A549 (cell line): ENCODE measurements at regions not wholly inside any gene's neighbourhood (a gene's known extent, or its start where the extent isn't known, plus 50 kb on each side); places are given as distances from the start of the nearest gene placed in this dataset.

ENCODE experiments used
- CEBPB ChIP-seq, 2 experiments: fragments of >200 bp in 1 of 2; sonication (Bioruptor Twin) in 1 of 2; formaldehyde crosslinking in 1 of 2; IDR thresholded peaks; 2 replicates each; pipeline ENCODE4 v1.6.1; 2012 to 2016
- CHD4 ChIP-seq: fragments of 200-600 bp; sonication (generic); IDR thresholded peaks from 2 replicates; pipeline ENCODE4 v1.6.1; 2016; ENCODE audit warnings: antibody characterized with exemption, mild to moderate bottlenecking, borderline replicate concordance
- EP300 ChIP-seq, 2 experiments: fragments of >200 bp; sonication (Bioruptor Twin); formaldehyde crosslinking; IDR thresholded peaks; 2 replicates in 1 of 2; 3 replicates in 1 of 2; pipeline ENCODE4 v1.6.1; 2016 to 2017
- ESRRA ChIP-seq: fragments of 150-350 bp; IDR thresholded peaks from 2 replicates; pipeline ENCODE4 v1.6.1; 2014; ENCODE audit warnings: mild to moderate bottlenecking, low read length, borderline replicate concordance
- HOXA7 ChIP-seq: fragments of 250-450 bp; sonication (Bioruptor Pico); IDR thresholded peaks from 2 replicates; pipeline ENCODE4 v1.5.0; 2020; ENCODE audit warnings: mild to moderate bottlenecking, moderate library complexity
- MAFK ChIP-seq: fragments of 450-650 bp; IDR thresholded peaks from 2 replicates; pipeline ENCODE4 v1.6.1; 2014; ENCODE audit not compliant: partially characterized antibody
- POLR2AphosphoS2 ChIP-seq: conservative IDR thresholded peaks from 2 replicates; pipeline ENCODE4 v1.6.1; 2012; ENCODE audit warnings: low read length, improper control_type of control experiment, inconsistent platforms
- RAD21 ChIP-seq, 2 experiments: fragments of >200 bp in 1 of 2; sonication (Bioruptor Twin) in 1 of 2; formaldehyde crosslinking in 1 of 2; IDR thresholded peaks in 1 of 2; conservative IDR thresholded peaks in 1 of 2; 2 replicates in 1 of 2; 3 replicates in 1 of 2; pipeline ENCODE4 v1.6.1; 2012 to 2018; ENCODE audit warnings: inconsistent platforms in 1 of 2
- ZFP36 ChIP-seq: fragments of 450-650 bp; IDR thresholded peaks from 2 replicates; pipeline ENCODE4 v1.6.1; 2014; ENCODE audit warnings: borderline replicate concordance; ENCODE audit not compliant: partially characterized antibody
- TF ChIP-seq, protein P1 (sequence below): fragments of >200 bp; sonication (Bioruptor Twin); formaldehyde crosslinking; IDR thresholded peaks from 3 replicates; pipeline ENCODE4 v1.5.1; 2016
- TF ChIP-seq, protein P2 (sequence below): fragments of 250-450 bp; sonication (Bioruptor Pico); IDR thresholded peaks from 2 replicates; pipeline ENCODE4 v1.5.0; 2020; ENCODE audit warnings: low read depth, mild to moderate bottlenecking, moderate library complexity
- TF ChIP-seq, protein P3 (sequence below): fragments of 200-600 bp; sonication (generic); IDR thresholded peaks from 2 replicates; pipeline ENCODE4 v1.6.1; 2016; ENCODE audit warnings: antibody characterized with exemption, mild to moderate bottlenecking, moderate library complexity

DNA sequence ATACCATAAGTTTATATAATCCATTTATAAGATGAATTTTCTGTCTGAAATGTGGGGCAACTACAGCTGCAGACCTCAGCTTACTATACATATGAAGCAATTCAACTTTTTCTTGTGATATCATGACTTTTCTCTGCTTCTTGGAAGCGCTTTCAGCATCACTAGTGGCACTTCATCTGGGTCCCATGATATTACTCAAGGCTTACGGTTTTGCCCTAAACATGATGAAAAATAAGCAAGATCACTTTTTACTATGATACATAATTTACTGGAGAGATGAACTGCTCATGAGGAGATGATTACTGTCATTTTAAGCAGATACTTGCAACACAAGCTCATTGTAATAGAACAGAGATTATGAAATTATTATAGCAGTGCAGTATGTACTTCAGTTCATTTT, 258.0 kb upstream of the ZSWIM2 start:
- TF ChIP-seq POLR2AphosphoS2: no peak
- TF ChIP-seq, protein P1, sequence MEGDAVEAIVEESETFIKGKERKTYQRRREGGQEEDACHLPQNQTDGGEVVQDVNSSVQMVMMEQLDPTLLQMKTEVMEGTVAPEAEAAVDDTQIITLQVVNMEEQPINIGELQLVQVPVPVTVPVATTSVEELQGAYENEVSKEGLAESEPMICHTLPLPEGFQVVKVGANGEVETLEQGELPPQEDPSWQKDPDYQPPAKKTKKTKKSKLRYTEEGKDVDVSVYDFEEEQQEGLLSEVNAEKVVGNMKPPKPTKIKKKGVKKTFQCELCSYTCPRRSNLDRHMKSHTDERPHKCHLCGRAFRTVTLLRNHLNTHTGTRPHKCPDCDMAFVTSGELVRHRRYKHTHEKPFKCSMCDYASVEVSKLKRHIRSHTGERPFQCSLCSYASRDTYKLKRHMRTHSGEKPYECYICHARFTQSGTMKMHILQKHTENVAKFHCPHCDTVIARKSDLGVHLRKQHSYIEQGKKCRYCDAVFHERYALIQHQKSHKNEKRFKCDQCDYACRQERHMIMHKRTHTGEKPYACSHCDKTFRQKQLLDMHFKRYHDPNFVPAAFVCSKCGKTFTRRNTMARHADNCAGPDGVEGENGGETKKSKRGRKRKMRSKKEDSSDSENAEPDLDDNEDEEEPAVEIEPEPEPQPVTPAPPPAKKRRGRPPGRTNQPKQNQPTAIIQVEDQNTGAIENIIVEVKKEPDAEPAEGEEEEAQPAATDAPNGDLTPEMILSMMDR: no peak
- TF ChIP-seq CEBPB (IDR thresholded peaks at IDR 0.05): no peak
- no peak for TF ChIP-seq ESRRA
- TF ChIP-seq RAD21 (conservative IDR thresholded peaks at IDR 0.05 in 1 of 2, IDR thresholded peaks at IDR 0.05 in 1 of 2): no peak
- TF ChIP-seq ZFP36: no peak
- TF ChIP-seq EP300 (IDR thresholded peaks at IDR 0.05): no peak
- TF ChIP-seq HOXA7 (CRISPR knock-in tag): no peak
- TF ChIP-seq, protein P2, sequence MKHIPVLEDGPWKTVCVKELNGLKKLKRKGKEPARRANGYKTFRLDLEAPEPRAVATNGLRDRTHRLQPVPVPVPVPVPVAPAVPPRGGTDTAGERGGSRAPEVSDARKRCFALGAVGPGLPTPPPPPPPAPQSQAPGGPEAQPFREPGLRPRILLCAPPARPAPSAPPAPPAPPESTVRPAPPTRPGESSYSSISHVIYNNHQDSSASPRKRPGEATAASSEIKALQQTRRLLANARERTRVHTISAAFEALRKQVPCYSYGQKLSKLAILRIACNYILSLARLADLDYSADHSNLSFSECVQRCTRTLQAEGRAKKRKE (CRISPR knock-in tag): no peak
- no peak for TF ChIP-seq MAFK
- no peak for TF ChIP-seq CHD4
- TF ChIP-seq, protein P3, sequence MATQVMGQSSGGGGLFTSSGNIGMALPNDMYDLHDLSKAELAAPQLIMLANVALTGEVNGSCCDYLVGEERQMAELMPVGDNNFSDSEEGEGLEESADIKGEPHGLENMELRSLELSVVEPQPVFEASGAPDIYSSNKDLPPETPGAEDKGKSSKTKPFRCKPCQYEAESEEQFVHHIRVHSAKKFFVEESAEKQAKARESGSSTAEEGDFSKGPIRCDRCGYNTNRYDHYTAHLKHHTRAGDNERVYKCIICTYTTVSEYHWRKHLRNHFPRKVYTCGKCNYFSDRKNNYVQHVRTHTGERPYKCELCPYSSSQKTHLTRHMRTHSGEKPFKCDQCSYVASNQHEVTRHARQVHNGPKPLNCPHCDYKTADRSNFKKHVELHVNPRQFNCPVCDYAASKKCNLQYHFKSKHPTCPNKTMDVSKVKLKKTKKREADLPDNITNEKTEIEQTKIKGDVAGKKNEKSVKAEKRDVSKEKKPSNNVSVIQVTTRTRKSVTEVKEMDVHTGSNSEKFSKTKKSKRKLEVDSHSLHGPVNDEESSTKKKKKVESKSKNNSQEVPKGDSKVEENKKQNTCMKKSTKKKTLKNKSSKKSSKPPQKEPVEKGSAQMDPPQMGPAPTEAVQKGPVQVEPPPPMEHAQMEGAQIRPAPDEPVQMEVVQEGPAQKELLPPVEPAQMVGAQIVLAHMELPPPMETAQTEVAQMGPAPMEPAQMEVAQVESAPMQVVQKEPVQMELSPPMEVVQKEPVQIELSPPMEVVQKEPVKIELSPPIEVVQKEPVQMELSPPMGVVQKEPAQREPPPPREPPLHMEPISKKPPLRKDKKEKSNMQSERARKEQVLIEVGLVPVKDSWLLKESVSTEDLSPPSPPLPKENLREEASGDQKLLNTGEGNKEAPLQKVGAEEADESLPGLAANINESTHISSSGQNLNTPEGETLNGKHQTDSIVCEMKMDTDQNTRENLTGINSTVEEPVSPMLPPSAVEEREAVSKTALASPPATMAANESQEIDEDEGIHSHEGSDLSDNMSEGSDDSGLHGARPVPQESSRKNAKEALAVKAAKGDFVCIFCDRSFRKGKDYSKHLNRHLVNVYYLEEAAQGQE: no peak
